Activated B cell treated with CpG ODN at 0.5 μM for 24 hours (primary cell): ENCODE measurements at regions not wholly inside any gene's neighbourhood (a gene's known extent, or its start where the extent isn't known, plus 50 kb on each side); places are given as distances from the start of the nearest gene placed in this dataset.

Experiments
- ATAC-seq: fragments of 200-7000 bp; cut with Tn5 transposase; one replicate; pipeline ENCODE4 v1.10.0; 2021; ENCODE audit warnings: low read depth, mild to moderate bottlenecking, moderate library complexity
- CTCF ChIA-PET: fragments of 350-600 bp; sonication (Branson Sonifier 250); formaldehyde crosslinking; loops from one replicate; lab custom pipeline; 2021; ENCODE audit warnings: antibody characterized with exemption; lab: Charles Lee
- POLR2A ChIA-PET: fragments of 350-600 bp; sonication (Branson Sonifier 250); formaldehyde crosslinking; loops from one replicate; lab custom pipeline; 2021; ENCODE audit warnings: antibody characterized with exemption; lab: Charles Lee
- DNase-seq: peaks from one replicate; pipeline ENCODE4 v3.0.0; 2022
- H3K27ac Mint-ChIP-seq: one replicate; pipeline ENCODE4 v1.8.0; 2020; ENCODE audit warnings: mixed read lengths
- H3K27me3 Mint-ChIP-seq: one replicate; pipeline ENCODE4 v1.8.0; 2021; ENCODE audit warnings: mixed read lengths
- H3K36me3 Mint-ChIP-seq: one replicate; pipeline ENCODE4 v1.8.0; 2021; ENCODE audit warnings: low read depth, mixed read lengths
- H3K4me1 Mint-ChIP-seq: one replicate; pipeline ENCODE4 v1.8.0; 2021; ENCODE audit warnings: mixed read lengths
- H3K4me3 Mint-ChIP-seq: one replicate; pipeline ENCODE4 v1.8.0; 2020; ENCODE audit warnings: mild to moderate bottlenecking, mixed read lengths
- H3K9me3 Mint-ChIP-seq: one replicate; pipeline ENCODE4 v1.8.0; 2020; ENCODE audit warnings: mixed read lengths
- intact Hi-C: fragments of 100-400 bp; cut with micrococcal nuclease; formaldehyde crosslinking; loops from one replicate; pipeline ENCODE4 v1.15.1; 2024
- TF ChIP-seq, protein P1 (sequence below): fragments of 200-600 bp; IDR thresholded peaks from one replicate; pipeline ENCODE4 v1.8.0; 2022; ENCODE audit warnings: antibody characterized with exemption, mild to moderate bottlenecking

DNA sequence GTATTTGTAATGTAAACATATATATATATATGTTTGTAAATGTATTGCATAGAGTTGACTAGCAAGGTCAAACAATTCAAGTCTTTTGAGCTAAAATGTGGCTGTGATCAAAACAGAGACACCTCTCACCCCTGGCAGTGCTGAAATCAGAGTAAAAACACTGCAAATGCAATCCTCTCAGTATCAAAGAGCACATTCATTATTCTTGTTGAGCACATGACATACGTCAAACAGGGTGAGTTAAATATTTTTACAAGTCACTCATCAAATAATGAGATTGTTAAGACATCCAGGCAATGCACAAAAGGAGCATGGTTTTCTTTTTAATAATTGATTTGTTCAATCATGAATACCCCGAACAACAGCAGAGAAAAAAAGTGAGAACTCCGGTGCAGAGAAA is 114.1 kb upstream of the KCNIP4 start:
- no peak overlapping the region for H3K27ac Mint-ChIP-seq
- H3K9me3 Mint-ChIP-seq, result peaks cover 3% of the 10 kb centered on the region
- intact Hi-C loops, result no loop called here
- CTCF ChIA-PET, result no interaction called here
- no peaks in the 10 kb centered on the region for H3K4me1 Mint-ChIP-seq
- TF ChIP-seq, protein P1, sequence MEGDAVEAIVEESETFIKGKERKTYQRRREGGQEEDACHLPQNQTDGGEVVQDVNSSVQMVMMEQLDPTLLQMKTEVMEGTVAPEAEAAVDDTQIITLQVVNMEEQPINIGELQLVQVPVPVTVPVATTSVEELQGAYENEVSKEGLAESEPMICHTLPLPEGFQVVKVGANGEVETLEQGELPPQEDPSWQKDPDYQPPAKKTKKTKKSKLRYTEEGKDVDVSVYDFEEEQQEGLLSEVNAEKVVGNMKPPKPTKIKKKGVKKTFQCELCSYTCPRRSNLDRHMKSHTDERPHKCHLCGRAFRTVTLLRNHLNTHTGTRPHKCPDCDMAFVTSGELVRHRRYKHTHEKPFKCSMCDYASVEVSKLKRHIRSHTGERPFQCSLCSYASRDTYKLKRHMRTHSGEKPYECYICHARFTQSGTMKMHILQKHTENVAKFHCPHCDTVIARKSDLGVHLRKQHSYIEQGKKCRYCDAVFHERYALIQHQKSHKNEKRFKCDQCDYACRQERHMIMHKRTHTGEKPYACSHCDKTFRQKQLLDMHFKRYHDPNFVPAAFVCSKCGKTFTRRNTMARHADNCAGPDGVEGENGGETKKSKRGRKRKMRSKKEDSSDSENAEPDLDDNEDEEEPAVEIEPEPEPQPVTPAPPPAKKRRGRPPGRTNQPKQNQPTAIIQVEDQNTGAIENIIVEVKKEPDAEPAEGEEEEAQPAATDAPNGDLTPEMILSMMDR, result no peak
- POLR2A ChIA-PET, result no interaction called here
- H3K36me3 Mint-ChIP-seq, result no peaks in the 10 kb centered on the region
- H3K4me3 Mint-ChIP-seq, result no peak overlapping the region
- no peaks in the 10 kb centered on the region for H3K27me3 Mint-ChIP-seq
- ATAC-seq (no peak), DNase-seq (no peak)

DNA sequence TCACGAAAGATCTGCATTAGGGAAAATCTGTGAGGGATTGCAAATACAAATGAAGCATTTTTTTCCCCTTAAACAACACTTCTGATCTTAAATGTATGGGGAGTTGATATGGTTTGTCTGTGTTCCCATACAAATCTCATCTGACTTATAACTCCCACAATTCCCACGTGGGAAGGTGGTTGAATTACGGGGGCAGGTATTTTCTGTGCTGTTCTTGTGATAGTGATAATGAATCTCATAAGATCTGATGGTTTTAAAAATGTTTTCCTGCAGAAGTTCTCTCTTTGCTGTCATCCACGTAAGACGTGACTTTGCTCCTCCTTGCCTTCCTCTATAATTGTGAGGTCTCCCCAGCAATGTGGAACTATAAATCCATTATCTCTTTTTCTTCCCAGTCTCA is 107.4 kb upstream of the KCNIP4 start:
- no peak for DNase-seq
- H3K4me3 Mint-ChIP-seq, result no peak overlapping the region
- TF ChIP-seq, protein P1, result no peak
- no peaks in the 10 kb centered on the region for H3K36me3 Mint-ChIP-seq
- peaks cover 3% of the 10 kb centered on the region for H3K9me3 Mint-ChIP-seq
- no peak for ATAC-seq
- ChIA-PET CTCF (no interaction called here), POLR2A (no interaction called here)
- H3K4me1 Mint-ChIP-seq, result no peaks in the 10 kb centered on the region
- no peaks in the 10 kb centered on the region for H3K27me3 Mint-ChIP-seq
- no peak overlapping the region for H3K27ac Mint-ChIP-seq
- intact Hi-C loops, result no loop called here

DNA sequence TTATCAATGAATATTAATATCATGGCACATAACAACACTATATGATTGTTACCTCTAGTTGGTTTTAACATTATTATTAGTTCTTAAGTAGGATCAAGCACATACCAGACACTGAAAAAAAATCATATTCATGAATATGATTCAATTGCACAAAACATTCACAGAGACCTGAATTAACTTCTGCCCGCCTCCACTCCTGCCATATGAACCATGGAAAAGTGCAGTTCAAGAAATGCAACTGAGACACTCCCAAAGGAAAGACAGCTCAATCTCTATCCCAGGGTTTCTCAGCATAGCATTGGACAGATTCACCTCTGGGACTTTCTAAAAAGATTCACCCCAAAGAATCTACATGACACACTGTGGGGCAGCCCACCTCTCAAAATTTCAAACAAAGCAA is 103.5 kb upstream of the KCNIP4 start:
- H3K4me1 Mint-ChIP-seq, result no peaks in the 10 kb centered on the region
- H3K27ac Mint-ChIP-seq, result no peak overlapping the region
- no peak overlapping the region for H3K4me3 Mint-ChIP-seq
- TF ChIP-seq, protein P1, result no peak
- H3K27me3 Mint-ChIP-seq, result no peaks in the 10 kb centered on the region
- ATAC-seq (no peak), DNase-seq (no peak)
- intact Hi-C loops, result no loop called here
- ChIA-PET CTCF (no interaction called here), POLR2A (no interaction called here)
- peaks cover 7% of the 10 kb centered on the region for H3K9me3 Mint-ChIP-seq
- no peaks in the 10 kb centered on the region for H3K36me3 Mint-ChIP-seq

DNA sequence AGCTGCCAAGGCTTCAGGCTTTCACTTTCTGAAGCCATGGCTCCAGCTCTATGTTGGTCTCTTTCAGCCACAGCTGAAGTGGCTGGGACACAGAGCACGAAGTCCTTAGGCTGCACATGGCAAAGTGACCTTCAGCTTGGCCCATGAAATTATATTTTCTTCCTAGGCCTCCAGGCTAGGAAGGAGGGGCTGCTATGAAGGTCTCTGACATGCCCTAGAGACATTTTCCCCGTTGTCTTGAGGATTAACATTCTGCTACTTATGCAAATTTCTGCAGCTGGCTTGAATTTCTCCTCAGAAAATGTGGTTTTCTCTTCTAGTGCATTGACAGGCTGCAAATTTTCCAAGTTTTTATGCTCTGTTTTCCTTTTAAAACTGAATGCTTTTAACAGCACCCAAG is 99.8 kb upstream of the KCNIP4 start:
- H3K27me3 Mint-ChIP-seq, result no peaks in the 10 kb centered on the region
- CTCF ChIA-PET, result no interaction called here
- no peak overlapping the region for H3K4me3 Mint-ChIP-seq
- intact Hi-C loops, result no loop called here
- no peaks in the 10 kb centered on the region for H3K36me3 Mint-ChIP-seq
- no peak overlapping the region for H3K27ac Mint-ChIP-seq
- DNase-seq, result no peak
- TF ChIP-seq, protein P1, result no peak
- H3K4me1 Mint-ChIP-seq, result no peaks in the 10 kb centered on the region
- H3K9me3 Mint-ChIP-seq, result peaks cover 8% of the 10 kb centered on the region
- POLR2A ChIA-PET, result no interaction called here
- no peak for ATAC-seq

DNA sequence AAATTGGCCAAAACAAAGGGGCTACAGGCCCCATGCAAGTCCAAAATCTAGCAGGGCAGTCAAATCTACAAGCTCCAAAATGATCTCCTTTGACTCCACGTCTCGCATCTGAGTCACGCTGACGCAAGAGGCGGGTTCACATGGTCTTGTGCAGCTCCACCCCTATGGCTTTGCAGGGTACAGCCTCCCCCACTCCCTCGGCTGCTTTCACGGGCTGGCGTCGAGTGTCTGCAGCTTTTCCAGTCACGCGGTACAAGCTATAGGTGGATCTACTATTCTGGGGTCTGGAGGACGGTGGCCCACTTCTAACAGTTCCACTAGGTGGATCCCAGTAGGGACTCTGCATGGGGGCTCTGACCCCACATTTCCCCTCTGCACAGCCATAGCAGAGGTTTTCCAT is 99.2 kb upstream of the KCNIP4 start:
- Mint-ChIP-seq H3K4me3 (no peak overlapping the region), H3K27me3 (no peaks in the 10 kb centered on the region), H3K9me3 (peaks cover 10% of the 10 kb centered on the region), H3K36me3 (no peaks in the 10 kb centered on the region), H3K27ac (no peak overlapping the region), H3K4me1 (no peaks in the 10 kb centered on the region)
- POLR2A ChIA-PET, result no interaction called here
- CTCF ChIA-PET, result no interaction called here
- DNase-seq, result no peak
- TF ChIP-seq, protein P1, result no peak
- intact Hi-C loops, result no loop called here
- no peak for ATAC-seq
